ENCODE measurements at regions not wholly inside any gene's neighbourhood (a gene's known extent, or its start where the extent isn't known, plus 50 kb on each side); places are given as distances from the start of the nearest gene placed in this dataset.

- H3K56ac ChIP-seq (ENCODE audit: insufficient read length, low read depth, low read length) = no peak overlapping the region
- H3K79me1 ChIP-seq (ENCODE audit: insufficient read depth, low read depth, low read length, poor library complexity, severe bottlenecking) = no peaks in the 10 kb centered on the region
- H3K27me3 Mint-ChIP-seq (ENCODE audit: low read depth) = peaks cover 16% of the 10 kb centered on the region
- H3T11ph ChIP-seq (ENCODE audit: low read length) = no peak overlapping the region
- H4K8ac ChIP-seq (replicated peaks; ENCODE audit: insufficient read length, low read depth, low read length) = no peak overlapping the region
- no peak overlapping the region for H2BK120ac ChIP-seq (ENCODE audit: low read depth, low read length, poor library complexity, severe bottlenecking)
- no peak overlapping the region for H3K4me2 ChIP-seq (ENCODE audit: insufficient read depth, insufficient read length, low read length)
- H3K14ac ChIP-seq (ENCODE audit: insufficient read depth, low read length) = no peak overlapping the region
- H2AFZ ChIP-seq (ENCODE audit: low read length) = no peak overlapping the region
- H4K91ac ChIP-seq (ENCODE audit: insufficient read length, low read depth, low read length) = no peak overlapping the region
- DNase-seq = no peak
- no peak overlapping the region for H2BK20ac ChIP-seq (ENCODE audit: low read depth, low read length, poor library complexity, severe bottlenecking)
- no peak for TF ChIP-seq CTCF (conservative IDR thresholded peaks at IDR 0.05)
- no peaks in the 10 kb centered on the region for H4K20me1 ChIP-seq (ENCODE audit: control insufficient read depth, insufficient read depth, insufficient read length)
- no peak overlapping the region for H2AK5ac ChIP-seq (ENCODE audit: insufficient read length, low read length)
- H4K5ac ChIP-seq (ENCODE audit: insufficient read length, low read depth, low read length) = no peak overlapping the region
- no peak overlapping the region for H3K18ac ChIP-seq (ENCODE audit: insufficient read length, low read depth, low read length)
- no peak overlapping the region for H3K27ac ChIP-seq (ENCODE audit: insufficient read length, low read depth, low read length)
- H3K27me3 ChIP-seq (ENCODE audit: insufficient read depth, low read length) = no peaks in the 10 kb centered on the region
- no peaks in the 10 kb centered on the region for H3K23me2 ChIP-seq (ENCODE audit: insufficient read length, low read depth, low read length, poor library complexity, severe bottlenecking)
- H3K9me3 Mint-ChIP-seq = peaks cover 10 to 13% of the 10 kb centered on the region in 2 experiments; a peak in 4 of 5 replicates
- H3K36me3 Mint-ChIP-seq (ENCODE audit: insufficient read depth in 1 of 3, low read depth in 3 of 3) = peaks cover 2 to 7% (median 7%) of the 10 kb centered on the region in 3 experiments; a peak in 3 of 7 replicates
- H3K23ac ChIP-seq (ENCODE audit: insufficient read length, low read depth, low read length) = no peak overlapping the region
- no peak overlapping the region for H3K9ac ChIP-seq (ENCODE audit: extremely low read depth, insufficient read length, low read length)
- H3K4me3 Mint-ChIP-seq = no peak overlapping the region
- no peaks in the 10 kb centered on the region for H3K9me3 ChIP-seq (ENCODE audit: control insufficient read depth, low read depth, low read length)
- no peaks in the 10 kb centered on the region for H3K79me2 ChIP-seq (ENCODE audit: insufficient read depth, low read length)
- H3K4ac ChIP-seq (ENCODE audit: low read depth, low read length) = no peak overlapping the region
- H3K4me1 ChIP-seq (ENCODE audit: insufficient read depth, low read length) = no peaks in the 10 kb centered on the region; the same call in 1 of the 2 replicates
- H2BK15ac ChIP-seq (ENCODE audit: low read depth, low read length) = no peak overlapping the region
- H3K27ac Mint-ChIP-seq = no peak overlapping the region
- H3K4me1 Mint-ChIP-seq = peaks cover 7 to 16% of the 10 kb centered on the region in 2 experiments
- no CpG with 5 or more reads among the region's 5 CpGs for WGBS (ENCODE audit: extremely low coverage, insufficient read length, low lambda C conversion rate)
- no peak overlapping the region for H2BK12ac ChIP-seq (ENCODE audit: insufficient read length, low read depth, low read length)
- H2BK5ac ChIP-seq (ENCODE audit: insufficient read length, low read length) = no peak overlapping the region
Measured at GRCh38 chr6:214428-214827, 77.9 kb upstream of the DUSP22 start.
